Liver (tissue), 8 donors: ENCODE measurements at regions not wholly inside any gene's neighbourhood (a gene's known extent, or its start where the extent isn't known, plus 50 kb on each side); places are given as distances from the start of the nearest gene placed in this dataset.

ENCODE experiments used
- DNase-seq: peaks from one replicate; pipeline ENCODE4 v3.0.0-alpha.2; 2017; ENCODE audit warnings: low spot score
- H3K27ac ChIP-seq, 2 donors: one replicate each; pipeline ENCODE4 v1.7.0; 2013; ENCODE audit warnings: inconsistent platforms in 2 of 2, low read length in 2 of 2, control low read depth in 1 of 2, low read depth in 1 of 2, mild to moderate bottlenecking in 1 of 2
- H3K27me3 ChIP-seq, 4 donors: one replicate each; pipeline versions ENCODE4 v1.6.1 to v1.7.0; 2013; ENCODE audit warnings: low read length in 3 of 4, inconsistent platforms in 1 of 4, mild to moderate bottlenecking in 1 of 4, moderate library complexity in 1 of 4; ENCODE audit not compliant: control insufficient read depth in 4 of 4, insufficient read depth in 4 of 4
- H3K36me3 ChIP-seq, 4 donors: one replicate each; pipeline versions ENCODE4 v1.6.1 to v1.7.0; 2013; ENCODE audit warnings: low read length in 3 of 4, mild to moderate bottlenecking in 3 of 4, low read depth in 1 of 4, moderate library complexity in 1 of 4; ENCODE audit not compliant: control insufficient read depth in 4 of 4, insufficient read depth in 3 of 4
- H3K4me1 ChIP-seq, 4 donors: one replicate each; pipeline versions ENCODE4 v1.6.1 to v1.7.0; 2013; ENCODE audit warnings: low read length in 3 of 4, mild to moderate bottlenecking in 3 of 4, moderate library complexity in 1 of 4; ENCODE audit not compliant: control insufficient read depth in 4 of 4, insufficient read depth in 4 of 4
- H3K4me3 ChIP-seq, 3 donors: one replicate each; pipeline versions ENCODE4 v1.6.1 to v1.7.0; 2013; ENCODE audit warnings: low read length in 3 of 3, control low read depth in 1 of 3, low read depth in 1 of 3, mild to moderate bottlenecking in 1 of 3
- H3K9ac ChIP-seq, 2 donors: one replicate each; pipeline ENCODE4 v1.7.0; 2013; ENCODE audit warnings: low read length in 2 of 2, mild to moderate bottlenecking in 2 of 2, moderate library complexity in 2 of 2, control low read depth in 1 of 2, low read depth in 1 of 2
- H3K9me3 ChIP-seq, 4 donors: one replicate each; pipeline versions ENCODE4 v1.6.1 to v1.7.0; 2013; ENCODE audit warnings: low read length in 3 of 4; ENCODE audit not compliant: control insufficient read depth in 4 of 4
- EGR1 ChIP-seq, 2 donors: IDR thresholded peaks; 2 replicates each; pipeline ENCODE4 v1.6.1; 2016 to 2018; ENCODE audit warnings: antibody characterized with exemption in 2 of 2, low read depth in 2 of 2
- FOXA1 ChIP-seq: IDR thresholded peaks from 2 replicates; pipeline ENCODE4 v1.6.1; 2016; ENCODE audit warnings: antibody characterized with exemption
- FOXA2 ChIP-seq: IDR thresholded peaks from 2 replicates; pipeline ENCODE4 v1.6.1; 2016; ENCODE audit warnings: antibody characterized with exemption
- GABPA ChIP-seq, 2 donors: IDR thresholded peaks in 1 of 2; conservative IDR thresholded peaks in 1 of 2; 2 replicates each; pipeline ENCODE4 v1.6.1; 2016; ENCODE audit warnings: antibody characterized with exemption in 2 of 2, mild to moderate bottlenecking in 1 of 2, moderate library complexity in 1 of 2
- HNF4A ChIP-seq, 2 donors: conservative IDR thresholded peaks; 2 replicates each; pipeline ENCODE4 v1.6.1; 2016; ENCODE audit warnings: antibody characterized with exemption in 2 of 2, mild to moderate bottlenecking in 2 of 2
- HNF4G ChIP-seq: IDR thresholded peaks from 2 replicates; pipeline ENCODE4 v1.6.1; 2016; ENCODE audit warnings: antibody characterized with exemption
- JUND ChIP-seq, 2 donors: IDR thresholded peaks; 2 replicates each; pipeline ENCODE4 v1.6.1; 2016; ENCODE audit warnings: antibody characterized with exemption in 2 of 2
- NR2F2 ChIP-seq: IDR thresholded peaks from 2 replicates; pipeline ENCODE4 v1.6.1; 2016; ENCODE audit warnings: antibody characterized with exemption
- RAD21 ChIP-seq, 2 donors: IDR thresholded peaks; 2 replicates each; pipeline ENCODE4 v1.6.1; 2016; ENCODE audit warnings: antibody characterized with exemption in 2 of 2, mild to moderate bottlenecking in 2 of 2
- RXRA ChIP-seq, 2 donors: IDR thresholded peaks; 2 replicates each; pipeline ENCODE4 v1.6.1; 2017 to 2018; ENCODE audit warnings: antibody characterized with exemption in 2 of 2, mild to moderate bottlenecking in 1 of 2
- SP1 ChIP-seq: IDR thresholded peaks from 2 replicates; pipeline ENCODE4 v1.6.1; 2018; ENCODE audit warnings: antibody characterized with exemption, mild to moderate bottlenecking
- TAF1 ChIP-seq: conservative IDR thresholded peaks from 2 replicates; pipeline ENCODE4 v1.6.1; 2016; ENCODE audit warnings: antibody characterized with exemption, mild to moderate bottlenecking
- YY1 ChIP-seq: IDR thresholded peaks from 2 replicates; pipeline ENCODE4 v1.6.1; 2016; ENCODE audit warnings: antibody characterized with exemption, mild to moderate bottlenecking
- WGBS: extraction: QIAGEN DNeasy Blood & Tissue Kit; methylation state at CpG from one replicate; pipeline ENCODE4 v1.1.7; 2013; 5-methylcytosine and 5-hydroxymethylcytosine counted together
- TF ChIP-seq, protein P1 (sequence below): IDR thresholded peaks from 2 replicates; pipeline ENCODE4 v1.6.1; 2016; ENCODE audit warnings: antibody characterized with exemption, mild to moderate bottlenecking
- TF ChIP-seq, protein P2 (sequence below): fragments of 150-350 bp; IDR thresholded peaks from 2 replicates; pipeline ENCODE4 v1.5.1; 2017; ENCODE audit warnings: improper control_type of control experiment, low read depth, low read length; ENCODE audit not compliant: missing input control
- TF ChIP-seq, protein P3 (sequence below): IDR thresholded peaks from 2 replicates; pipeline ENCODE4 v1.6.1; 2016; ENCODE audit warnings: antibody characterized with exemption
- TF ChIP-seq, protein P4 (sequence below): IDR thresholded peaks from 2 replicates; pipeline ENCODE4 v1.6.1; 2016; ENCODE audit warnings: antibody characterized with exemption
- TF ChIP-seq, protein P5 (sequence below): IDR thresholded peaks from 2 replicates; pipeline ENCODE4 v1.6.1; 2016; ENCODE audit warnings: antibody characterized with exemption
- donor health status: healthy.
- donor health status: healthy.
- donor health status: healthy.
- donor health status: healthy.
- donor health status: healthy.

DNA sequence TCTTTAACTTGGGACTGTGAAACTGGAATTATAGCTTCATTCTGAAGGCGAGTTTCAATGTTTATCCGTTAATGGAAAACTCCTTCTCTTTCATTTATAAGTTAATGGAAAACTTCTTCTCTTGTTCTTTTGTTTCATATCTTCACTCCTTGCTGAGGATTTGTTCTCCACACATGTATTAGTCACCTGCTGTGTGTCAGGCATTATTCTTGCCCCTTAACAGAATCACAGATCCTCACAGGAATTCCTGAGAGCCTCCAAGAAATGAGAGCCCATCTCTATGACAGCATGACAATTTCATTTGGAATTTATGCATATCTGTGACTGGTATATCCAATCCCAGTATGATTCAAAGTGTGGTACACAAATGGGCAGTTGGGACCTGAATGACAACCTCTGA lies 545.8 kb downstream of the BCL11A start:
- no peak overlapping the region for H3K4me3 ChIP-seq

DNA sequence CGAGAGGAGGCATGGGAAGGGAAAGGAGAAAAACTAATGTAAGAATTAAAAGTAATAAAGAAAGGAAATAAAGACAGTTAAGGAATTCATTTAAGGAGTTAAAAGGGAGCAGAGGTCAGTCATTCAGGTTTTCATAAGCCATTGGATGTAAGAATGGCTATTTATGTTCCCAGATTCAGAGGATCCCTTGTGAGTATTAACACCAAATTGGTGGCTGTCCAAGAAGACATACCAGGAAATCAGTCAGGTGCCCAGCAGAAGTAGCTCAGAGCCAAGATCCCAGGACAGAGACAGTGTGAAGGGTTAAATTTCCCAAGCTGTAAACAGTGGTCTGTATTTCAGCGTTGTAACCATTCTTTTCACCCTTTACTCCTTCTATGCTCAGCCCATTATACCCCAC lies 550.4 kb downstream of the BCL11A start:
- no peak for DNase-seq
- Histone ChIP-seq H3K36me3 (no peaks in the 10 kb centered on the region), H3K4me3 (no peak overlapping the region), H3K9me3 (no peaks in the 10 kb centered on the region), H3K4me1 (no peaks in the 10 kb centered on the region), H3K27me3 (no peaks in the 10 kb centered on the region), H3K9ac (no peak overlapping the region), H3K27ac (no peak overlapping the region)
- WGBS: 58% methylated on average over 2 of the region's 2 CpGs
- TF ChIP-seq FOXA1: no peak
- no peak for TF ChIP-seq HNF4A (conservative IDR thresholded peaks at IDR 0.05)
- TF ChIP-seq RXRA (IDR thresholded peaks at IDR 0.05): no peak
- no peak for TF ChIP-seq EGR1 (IDR thresholded peaks at IDR 0.05; ENCODE audit: low read depth in 2 of 2)
- no peak for TF ChIP-seq SP1
- TF ChIP-seq, protein P1, sequence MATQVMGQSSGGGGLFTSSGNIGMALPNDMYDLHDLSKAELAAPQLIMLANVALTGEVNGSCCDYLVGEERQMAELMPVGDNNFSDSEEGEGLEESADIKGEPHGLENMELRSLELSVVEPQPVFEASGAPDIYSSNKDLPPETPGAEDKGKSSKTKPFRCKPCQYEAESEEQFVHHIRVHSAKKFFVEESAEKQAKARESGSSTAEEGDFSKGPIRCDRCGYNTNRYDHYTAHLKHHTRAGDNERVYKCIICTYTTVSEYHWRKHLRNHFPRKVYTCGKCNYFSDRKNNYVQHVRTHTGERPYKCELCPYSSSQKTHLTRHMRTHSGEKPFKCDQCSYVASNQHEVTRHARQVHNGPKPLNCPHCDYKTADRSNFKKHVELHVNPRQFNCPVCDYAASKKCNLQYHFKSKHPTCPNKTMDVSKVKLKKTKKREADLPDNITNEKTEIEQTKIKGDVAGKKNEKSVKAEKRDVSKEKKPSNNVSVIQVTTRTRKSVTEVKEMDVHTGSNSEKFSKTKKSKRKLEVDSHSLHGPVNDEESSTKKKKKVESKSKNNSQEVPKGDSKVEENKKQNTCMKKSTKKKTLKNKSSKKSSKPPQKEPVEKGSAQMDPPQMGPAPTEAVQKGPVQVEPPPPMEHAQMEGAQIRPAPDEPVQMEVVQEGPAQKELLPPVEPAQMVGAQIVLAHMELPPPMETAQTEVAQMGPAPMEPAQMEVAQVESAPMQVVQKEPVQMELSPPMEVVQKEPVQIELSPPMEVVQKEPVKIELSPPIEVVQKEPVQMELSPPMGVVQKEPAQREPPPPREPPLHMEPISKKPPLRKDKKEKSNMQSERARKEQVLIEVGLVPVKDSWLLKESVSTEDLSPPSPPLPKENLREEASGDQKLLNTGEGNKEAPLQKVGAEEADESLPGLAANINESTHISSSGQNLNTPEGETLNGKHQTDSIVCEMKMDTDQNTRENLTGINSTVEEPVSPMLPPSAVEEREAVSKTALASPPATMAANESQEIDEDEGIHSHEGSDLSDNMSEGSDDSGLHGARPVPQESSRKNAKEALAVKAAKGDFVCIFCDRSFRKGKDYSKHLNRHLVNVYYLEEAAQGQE: no peak
- TF ChIP-seq JUND (IDR thresholded peaks at IDR 0.05): no peak
- no peak for TF ChIP-seq HNF4G
- no peak for TF ChIP-seq NR2F2
- no peak for TF ChIP-seq FOXA2

More for the DNA sequence above, 545.8 kb downstream of the BCL11A start:
- no peaks in the 10 kb centered on the region for H3K4me1 ChIP-seq
- TF ChIP-seq, protein P2, sequence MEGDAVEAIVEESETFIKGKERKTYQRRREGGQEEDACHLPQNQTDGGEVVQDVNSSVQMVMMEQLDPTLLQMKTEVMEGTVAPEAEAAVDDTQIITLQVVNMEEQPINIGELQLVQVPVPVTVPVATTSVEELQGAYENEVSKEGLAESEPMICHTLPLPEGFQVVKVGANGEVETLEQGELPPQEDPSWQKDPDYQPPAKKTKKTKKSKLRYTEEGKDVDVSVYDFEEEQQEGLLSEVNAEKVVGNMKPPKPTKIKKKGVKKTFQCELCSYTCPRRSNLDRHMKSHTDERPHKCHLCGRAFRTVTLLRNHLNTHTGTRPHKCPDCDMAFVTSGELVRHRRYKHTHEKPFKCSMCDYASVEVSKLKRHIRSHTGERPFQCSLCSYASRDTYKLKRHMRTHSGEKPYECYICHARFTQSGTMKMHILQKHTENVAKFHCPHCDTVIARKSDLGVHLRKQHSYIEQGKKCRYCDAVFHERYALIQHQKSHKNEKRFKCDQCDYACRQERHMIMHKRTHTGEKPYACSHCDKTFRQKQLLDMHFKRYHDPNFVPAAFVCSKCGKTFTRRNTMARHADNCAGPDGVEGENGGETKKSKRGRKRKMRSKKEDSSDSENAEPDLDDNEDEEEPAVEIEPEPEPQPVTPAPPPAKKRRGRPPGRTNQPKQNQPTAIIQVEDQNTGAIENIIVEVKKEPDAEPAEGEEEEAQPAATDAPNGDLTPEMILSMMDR: no peak
- TF ChIP-seq RXRA (IDR thresholded peaks at IDR 0.05) (no peak), JUND (IDR thresholded peaks at IDR 0.05) (no peak), HNF4G (no peak), NR2F2 (no peak), FOXA1 (no peak), GABPA (IDR thresholded peaks at IDR 0.05 in 1 of 2, conservative IDR thresholded peaks at IDR 0.05 in 1 of 2) (no peak), SP1 (no peak), FOXA2 (no peak), YY1 (no peak), RAD21 (IDR thresholded peaks at IDR 0.05) (no peak), TAF1 (no peak), HNF4A (conservative IDR thresholded peaks at IDR 0.05) (no peak), EGR1 (IDR thresholded peaks at IDR 0.05; ENCODE audit: low read depth in 2 of 2) (no peak)
- TF ChIP-seq, protein P1: no peak
- TF ChIP-seq, protein P3, sequence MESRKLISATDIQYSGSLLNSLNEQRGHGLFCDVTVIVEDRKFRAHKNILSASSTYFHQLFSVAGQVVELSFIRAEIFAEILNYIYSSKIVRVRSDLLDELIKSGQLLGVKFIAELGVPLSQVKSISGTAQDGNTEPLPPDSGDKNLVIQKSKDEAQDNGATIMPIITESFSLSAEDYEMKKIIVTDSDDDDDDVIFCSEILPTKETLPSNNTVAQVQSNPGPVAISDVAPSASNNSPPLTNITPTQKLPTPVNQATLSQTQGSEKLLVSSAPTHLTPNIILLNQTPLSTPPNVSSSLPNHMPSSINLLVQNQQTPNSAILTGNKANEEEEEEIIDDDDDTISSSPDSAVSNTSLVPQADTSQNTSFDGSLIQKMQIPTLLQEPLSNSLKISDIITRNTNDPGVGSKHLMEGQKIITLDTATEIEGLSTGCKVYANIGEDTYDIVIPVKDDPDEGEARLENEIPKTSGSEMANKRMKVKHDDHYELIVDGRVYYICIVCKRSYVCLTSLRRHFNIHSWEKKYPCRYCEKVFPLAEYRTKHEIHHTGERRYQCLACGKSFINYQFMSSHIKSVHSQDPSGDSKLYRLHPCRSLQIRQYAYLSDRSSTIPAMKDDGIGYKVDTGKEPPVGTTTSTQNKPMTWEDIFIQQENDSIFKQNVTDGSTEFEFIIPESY: no peak
- TF ChIP-seq, protein P4, sequence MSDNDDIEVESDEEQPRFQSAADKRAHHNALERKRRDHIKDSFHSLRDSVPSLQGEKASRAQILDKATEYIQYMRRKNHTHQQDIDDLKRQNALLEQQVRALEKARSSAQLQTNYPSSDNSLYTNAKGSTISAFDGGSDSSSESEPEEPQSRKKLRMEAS: no peak
- TF ChIP-seq, protein P5, sequence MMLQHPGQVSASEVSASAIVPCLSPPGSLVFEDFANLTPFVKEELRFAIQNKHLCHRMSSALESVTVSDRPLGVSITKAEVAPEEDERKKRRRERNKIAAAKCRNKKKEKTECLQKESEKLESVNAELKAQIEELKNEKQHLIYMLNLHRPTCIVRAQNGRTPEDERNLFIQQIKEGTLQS: no peak
- no peaks in the 10 kb centered on the region for H3K36me3 ChIP-seq
- no peak for DNase-seq
- H3K9me3 ChIP-seq: no peaks in the 10 kb centered on the region
- H3K27me3 ChIP-seq: no peaks in the 10 kb centered on the region
- no peak overlapping the region for H3K27ac ChIP-seq
- 75% methylated on average over 2 of the region's 2 CpGs for WGBS
- no peak overlapping the region for H3K9ac ChIP-seq
